Stimulated activated CD8-positive, alpha-beta memory T cell treated with anti-CD3 and anti-CD28 coated beads, Interleukin-2, amount 100 ng/mL, for 48 hours (primary cell): ENCODE measurements at regions not wholly inside any gene's neighbourhood (a gene's known extent, or its start where the extent isn't known, plus 50 kb on each side); places are given as distances from the start of the nearest gene placed in this dataset.

ENCODE experiments used
- DNase-seq, 2 donors: peaks; one replicate each; pipeline ENCODE4 v3.0.0-alpha.2; 2020; ENCODE audit warnings: low read depth in 2 of 2

DNA sequence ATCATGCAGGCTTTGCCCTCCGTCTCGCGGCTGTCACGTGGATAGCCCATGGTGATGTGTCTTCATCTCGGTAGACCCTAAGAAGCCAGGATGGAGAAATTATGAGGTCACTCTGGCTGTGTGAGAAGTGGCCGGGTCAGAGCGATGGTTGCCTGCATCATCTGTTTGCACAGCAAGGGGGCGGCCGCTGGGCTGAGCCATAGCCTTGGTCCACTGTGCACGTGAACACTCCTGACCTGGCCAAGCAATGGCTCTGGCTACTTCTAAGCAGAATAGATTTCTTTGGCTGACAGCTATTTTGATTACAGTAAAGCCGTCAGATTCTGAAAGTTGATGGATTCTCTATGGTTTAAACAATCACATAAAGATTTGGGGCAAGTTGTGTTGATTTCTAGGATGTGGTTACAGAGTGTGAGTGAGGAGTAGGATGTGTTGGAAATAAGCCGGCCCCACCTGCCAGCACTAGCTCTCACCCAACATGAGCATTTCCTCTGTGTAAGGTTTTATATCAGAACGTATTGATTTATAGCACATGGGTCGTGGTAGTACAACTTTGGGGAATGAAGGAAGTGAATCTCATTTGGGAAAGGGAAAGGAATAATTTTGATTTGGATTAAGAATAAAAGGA, 214.4 kb upstream of the GPR26 start:
- no peak for DNase-seq

DNA sequence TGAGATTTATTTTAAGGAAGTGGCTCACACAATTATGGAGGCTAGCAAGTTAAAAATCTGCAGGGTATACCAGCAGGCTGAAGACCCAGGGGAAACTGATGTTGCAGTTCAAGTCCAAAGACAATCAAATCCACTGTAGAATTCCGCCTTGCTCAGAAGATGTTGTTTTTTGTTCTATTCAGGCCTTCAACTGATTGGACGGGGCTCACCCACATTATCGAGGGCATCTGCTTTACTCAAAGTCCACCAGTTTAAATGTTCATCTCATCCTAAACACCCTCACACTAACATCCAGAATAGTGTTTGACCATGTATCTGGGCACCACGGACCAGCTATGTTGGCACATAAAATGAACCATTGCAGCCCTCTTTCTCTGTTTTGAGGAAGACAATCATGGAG, 211.2 kb upstream of the GPR26 start:
- DNase-seq: no peak

GRCh38 chr10:123455861-123456260, 210.3 kb upstream of the GPR26 start:
- DNase-seq: no peak

DNA sequence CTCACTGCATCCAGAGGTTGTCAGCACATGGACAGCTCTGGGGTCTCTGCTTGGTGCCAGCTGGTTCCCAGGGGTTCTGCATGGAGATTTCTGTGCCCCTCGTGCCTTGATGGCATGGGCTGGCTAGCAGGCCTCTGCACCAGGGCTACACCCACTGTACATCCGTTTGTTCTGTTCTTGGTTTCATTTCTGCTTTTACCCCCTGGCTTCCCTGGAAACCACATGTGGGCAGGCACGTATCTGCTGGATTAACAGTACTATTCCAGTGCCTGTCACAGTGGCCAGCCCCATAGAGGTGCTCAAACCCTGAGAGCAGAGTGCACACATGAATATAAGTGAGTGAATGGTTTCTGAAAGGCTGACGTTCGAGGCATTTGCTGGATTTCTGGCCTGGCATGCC, 207.2 kb upstream of the GPR26 start:
- DNase-seq: no peak

DNA sequence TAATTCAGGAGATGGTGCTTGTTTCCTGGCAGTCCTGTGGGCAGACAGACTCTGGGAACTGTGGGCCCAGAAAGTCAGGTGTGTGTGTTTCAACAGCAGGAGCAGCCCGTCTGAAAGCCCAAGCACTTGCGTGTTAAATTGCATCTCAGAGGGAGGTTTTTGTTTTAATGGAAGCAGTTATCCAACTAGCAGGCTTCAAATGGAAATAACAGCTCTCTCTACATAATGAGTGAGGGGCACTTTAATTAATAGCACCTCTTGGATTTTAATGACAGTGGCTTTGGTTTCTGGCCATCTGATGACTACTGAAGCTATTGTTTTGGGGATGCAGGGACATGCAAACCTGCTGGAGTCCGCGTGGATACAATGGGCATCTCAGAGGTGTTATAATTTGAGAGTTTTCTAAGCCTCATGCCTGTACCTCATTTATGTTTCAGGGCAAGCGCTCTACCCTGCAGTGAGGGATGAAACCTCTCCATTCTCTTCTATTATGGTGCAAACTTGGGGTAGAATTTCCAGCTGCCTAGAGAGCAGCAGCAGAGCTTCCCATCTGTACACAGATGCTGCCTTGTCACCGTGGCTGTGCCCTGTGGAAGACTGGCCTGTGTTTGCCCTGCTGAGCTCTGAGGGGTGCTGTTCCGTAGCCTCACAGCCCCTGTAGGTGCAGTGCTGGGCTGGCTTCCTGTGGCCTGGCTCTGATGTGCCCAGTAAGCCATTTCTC, 206.6 kb upstream of the GPR26 start:
- no peak for DNase-seq

GRCh38 chr10:123462246-123462645, 203.9 kb upstream of the GPR26 start:
- DNase-seq: no peak

GRCh38 chr10:123462756-123463155, 203.4 kb upstream of the GPR26 start:
- DNase-seq: no peak

- no peak for DNase-seq
Observed at GRCh38 chr10:123463181-123463580, 203.0 kb upstream of the GPR26 start.

DNA sequence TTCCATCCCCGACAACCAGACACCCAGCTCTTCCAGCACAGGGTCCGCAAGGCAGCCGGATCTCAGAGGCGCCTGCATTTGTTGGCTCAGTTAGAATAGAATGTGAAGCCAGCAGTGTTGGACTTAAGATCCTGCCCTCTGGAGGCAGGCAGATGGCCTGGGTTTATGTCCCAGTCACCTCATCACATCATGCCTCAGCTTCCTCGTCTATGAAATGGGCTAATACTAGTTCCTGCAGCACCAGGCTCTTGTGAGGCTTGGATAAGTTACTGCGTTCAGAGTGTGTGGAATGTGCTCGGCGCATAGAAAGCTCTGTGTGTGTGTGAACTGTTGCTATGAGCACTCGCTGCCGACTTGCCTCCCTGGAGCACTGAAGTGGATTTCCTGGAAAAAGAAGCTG, 202.5 kb upstream of the GPR26 start:
- DNase-seq: no peak

DNA sequence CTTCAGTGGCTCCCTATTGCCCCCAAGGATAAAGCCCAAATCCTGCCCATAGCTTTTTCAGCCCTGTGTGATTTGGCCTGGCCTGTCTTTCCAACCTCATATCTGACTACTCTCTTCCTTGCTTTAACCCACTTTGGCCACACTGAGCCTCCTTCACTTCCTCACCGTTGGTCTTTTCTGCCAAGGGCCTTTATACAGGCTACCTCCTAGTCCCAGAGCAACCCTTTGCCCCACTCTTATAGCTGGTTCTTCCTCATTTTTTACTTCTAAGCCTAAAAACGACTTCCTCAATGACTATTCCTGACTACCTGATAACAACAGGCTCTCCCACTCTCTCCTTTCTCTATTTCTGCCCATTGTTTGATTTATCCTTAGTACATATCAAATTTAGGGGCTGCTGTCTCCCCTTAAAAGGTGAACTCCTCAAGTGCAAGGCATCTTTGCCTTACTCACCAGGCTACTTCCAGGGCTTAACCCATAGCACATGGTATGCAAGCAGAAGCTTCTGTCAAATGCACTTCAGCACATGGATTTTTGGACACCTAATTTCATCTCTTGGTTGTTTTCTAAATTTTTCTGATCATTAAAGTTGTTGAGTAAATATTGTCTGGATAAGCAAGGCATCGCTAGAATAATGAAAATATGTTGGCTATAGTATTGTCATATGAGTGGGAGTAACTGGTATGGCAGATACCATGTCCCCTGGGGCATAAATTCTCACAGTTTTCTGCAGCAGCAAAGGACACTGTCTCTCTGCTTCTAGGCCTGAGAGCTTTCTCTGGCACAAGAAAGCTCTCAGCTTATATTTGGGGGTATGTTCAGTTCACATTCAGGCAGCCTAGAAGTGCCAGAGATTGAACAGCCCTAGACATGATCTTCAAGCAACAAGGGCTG, 201.5 kb upstream of the GPR26 start:
- no peak for DNase-seq

DNA sequence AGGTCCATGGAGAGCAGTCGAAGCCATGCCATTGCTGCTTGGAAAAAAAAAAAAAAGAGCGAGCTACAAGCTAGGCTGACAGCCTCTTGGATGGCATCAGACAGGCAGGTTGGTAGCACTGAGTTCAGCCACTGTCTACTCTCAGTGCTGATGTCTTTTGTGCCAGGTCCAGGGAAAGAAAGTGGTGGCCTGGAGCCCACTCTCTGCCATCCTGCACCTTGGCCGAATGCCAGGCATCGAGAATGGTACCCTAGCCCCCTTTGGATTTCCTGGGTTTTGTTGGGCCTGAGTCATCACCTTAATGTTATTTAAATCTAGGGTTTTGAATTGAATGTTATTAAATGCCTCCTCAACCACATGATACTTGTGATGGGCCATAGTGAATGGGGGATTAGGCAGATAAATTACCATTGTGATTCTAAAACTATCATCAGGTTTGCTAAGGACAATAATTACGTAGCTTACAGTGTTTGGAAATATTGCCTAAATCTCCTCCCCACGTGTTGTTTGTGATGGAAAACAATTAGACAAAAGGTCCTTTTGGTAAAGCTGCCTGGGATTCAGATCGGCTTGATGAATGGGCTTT, 195.7 kb upstream of the GPR26 start:
- DNase-seq: no peak

DNA sequence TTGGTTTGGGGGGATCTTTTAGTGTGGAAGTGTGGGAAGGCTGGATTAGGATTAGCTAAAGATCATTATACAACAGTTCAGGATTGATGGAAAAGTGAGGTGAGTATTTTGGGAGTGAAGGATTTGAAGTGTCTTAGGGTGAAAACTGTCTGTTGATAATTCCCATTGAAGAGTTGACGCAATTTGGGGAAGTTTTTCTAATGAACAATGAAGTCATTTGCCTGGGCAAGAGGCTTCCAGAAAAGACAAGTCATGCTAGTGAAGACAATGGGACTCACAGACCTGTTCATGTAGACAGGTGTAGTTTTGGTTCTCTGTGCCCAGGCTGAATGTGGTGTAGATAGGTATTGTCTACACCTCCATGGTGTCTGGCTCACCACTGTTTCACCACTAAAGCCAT, 194.3 kb upstream of the GPR26 start:
- no peak for DNase-seq

- DNase-seq: no peak
Observed at GRCh38 chr10:123472606-123473005, 193.5 kb upstream of the GPR26 start.

GRCh38 chr10:123474700-123475099, 191.5 kb upstream of the GPR26 start:
- DNase-seq: no peak

DNA sequence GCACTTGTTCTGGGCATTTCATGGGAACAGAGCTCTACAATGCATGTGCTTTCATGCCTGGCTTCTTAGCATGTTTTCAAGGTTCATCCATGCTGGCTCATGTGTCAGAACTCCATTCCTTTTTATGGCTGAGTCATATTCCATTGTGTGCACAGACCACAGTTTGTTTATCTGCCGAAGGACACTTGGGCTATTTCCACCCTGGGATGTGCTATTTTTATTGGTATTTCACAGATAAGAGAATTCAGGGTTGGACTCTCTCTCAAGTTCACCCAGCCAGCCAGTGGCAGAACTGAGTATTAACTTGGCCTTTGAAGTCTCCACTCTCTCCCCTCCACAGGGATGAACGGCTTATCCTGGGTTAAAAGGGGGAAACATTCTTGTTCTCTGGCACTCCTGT, 190.7 kb upstream of the GPR26 start:
- no peak for DNase-seq

GRCh38 chr10:123478116-123478515, 188.0 kb upstream of the GPR26 start:
- DNase-seq: no peak

- no peak for DNase-seq
Observed at GRCh38 chr10:123479640-123480039, 186.5 kb upstream of the GPR26 start.

GRCh38 chr10:123480344-123480743, 185.8 kb upstream of the GPR26 start:
- no peak for DNase-seq

DNA sequence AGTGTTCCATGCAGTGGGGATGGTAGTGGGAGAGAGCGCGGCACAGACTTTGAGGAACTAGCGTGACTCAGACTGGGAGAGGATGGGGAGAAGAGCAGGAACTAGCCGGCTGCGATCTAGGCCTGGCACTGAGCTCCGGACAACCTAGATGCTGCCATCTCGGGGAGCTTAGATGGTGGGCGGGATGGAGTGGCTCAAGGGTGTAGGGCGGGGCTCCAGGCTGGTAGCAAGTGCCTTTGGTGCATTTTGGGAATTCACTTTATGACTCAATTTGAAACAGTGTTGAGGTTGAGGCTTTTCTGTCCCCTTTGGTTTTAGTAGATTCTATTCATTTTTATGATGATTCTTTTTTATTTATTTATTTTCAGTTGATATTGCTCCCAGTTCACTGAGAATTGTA, 185.3 kb upstream of the GPR26 start:
- DNase-seq: no peak

DNA sequence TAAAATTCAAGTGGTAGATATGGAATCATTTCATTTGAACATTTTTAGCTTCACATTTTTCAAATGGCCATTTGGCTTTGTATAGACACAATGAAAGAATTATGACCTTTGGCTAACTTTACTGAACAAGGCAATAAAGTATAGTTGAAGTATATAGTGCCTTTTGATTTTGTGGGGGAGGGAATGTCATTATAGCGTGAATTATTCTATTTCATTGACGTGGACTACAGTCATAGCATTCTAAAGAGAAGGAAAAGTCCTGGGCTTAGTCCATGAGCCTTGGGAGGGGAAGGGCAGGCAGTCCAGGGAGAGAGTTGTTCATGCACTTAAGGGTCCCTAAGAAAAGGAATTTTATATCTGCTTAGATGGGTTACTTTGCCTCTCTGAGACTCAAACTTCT, 181.4 kb upstream of the GPR26 start:
- DNase-seq: no peak

DNA sequence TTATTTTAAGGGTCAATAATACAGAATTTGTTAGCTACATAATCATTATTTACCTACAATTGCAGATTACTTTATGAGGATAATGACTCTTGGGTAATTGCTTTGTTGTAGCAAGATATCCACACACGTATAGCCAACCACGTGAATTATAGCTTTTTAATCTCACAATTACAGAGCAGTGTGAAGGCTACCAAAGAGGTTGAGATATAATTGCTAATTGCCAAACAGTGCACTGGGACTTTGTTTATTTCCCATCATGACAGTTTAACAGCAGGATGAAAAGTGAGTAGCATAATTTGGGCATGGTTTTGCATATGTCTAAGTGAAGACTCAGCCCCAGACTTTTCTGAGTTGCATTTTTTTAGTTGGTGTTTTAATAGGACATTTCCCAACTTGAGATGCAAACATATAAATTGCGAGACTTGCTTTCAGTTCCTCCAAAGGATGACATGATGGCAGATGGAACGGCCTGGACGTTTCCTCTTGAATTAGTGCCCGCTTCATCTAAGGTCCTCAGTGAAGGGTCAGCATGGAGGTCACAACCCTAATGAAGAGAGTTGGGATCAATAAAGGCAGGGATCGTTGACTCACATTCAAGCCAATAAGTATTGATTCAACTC, 180.7 kb upstream of the GPR26 start:
- DNase-seq: no peak

- DNase-seq: no peak
Observed at GRCh38 chr10:123488436-123488835, 177.7 kb upstream of the GPR26 start.
